ENCODE measurements at regions not wholly inside any gene's neighbourhood (a gene's known extent, or its start where the extent isn't known, plus 50 kb on each side); places are given as distances from the start of the nearest gene placed in this dataset.
"Not testable (repeated sequence)": the region's sequence is repeated elsewhere in the genome, so short reads cannot be mapped to it uniquely, and the experiment has no call there.

- H3K36me3 Mint-ChIP-seq (ENCODE audit: insufficient read depth in 1 of 3, low read depth in 3 of 3) = peaks cover 0 to 24% (median 0%) of the 10 kb centered on the region in 3 experiments; a peak in 3 of 7 replicates
- H3K4me1 Mint-ChIP-seq; H3K4me3 Mint-ChIP-seq; H3K23ac ChIP-seq (ENCODE audit: insufficient read length, low read depth, low read length); H2BK5ac ChIP-seq (ENCODE audit: insufficient read length, low read length); H3K27me3 ChIP-seq (ENCODE audit: insufficient read depth, low read length); H3K27me3 Mint-ChIP-seq (ENCODE audit: low read depth); H3K27ac ChIP-seq (ENCODE audit: insufficient read length, low read depth, low read length); H3K79me1 ChIP-seq (ENCODE audit: insufficient read depth, low read depth, low read length, poor library complexity, severe bottlenecking); H2AK5ac ChIP-seq (ENCODE audit: insufficient read length, low read length); H3K18ac ChIP-seq (ENCODE audit: insufficient read length, low read depth, low read length); H3K56ac ChIP-seq (ENCODE audit: insufficient read length, low read depth, low read length); H4K91ac ChIP-seq (ENCODE audit: insufficient read length, low read depth, low read length); H3T11ph ChIP-seq (ENCODE audit: low read length); H2BK15ac ChIP-seq (ENCODE audit: low read depth, low read length); H3K4ac ChIP-seq (ENCODE audit: low read depth, low read length); H2AFZ ChIP-seq (ENCODE audit: low read length); H4K8ac ChIP-seq (replicated peaks; ENCODE audit: insufficient read length, low read depth, low read length); H4K20me1 ChIP-seq (ENCODE audit: control insufficient read depth, insufficient read depth, insufficient read length); H2BK12ac ChIP-seq (ENCODE audit: insufficient read length, low read depth, low read length); H3K9me3 ChIP-seq (ENCODE audit: control insufficient read depth, low read depth, low read length); H3K27ac Mint-ChIP-seq; DNase-seq; H2BK20ac ChIP-seq (ENCODE audit: low read depth, low read length, poor library complexity, severe bottlenecking); H3K4me2 ChIP-seq (ENCODE audit: insufficient read depth, insufficient read length, low read length); H2BK120ac ChIP-seq (ENCODE audit: low read depth, low read length, poor library complexity, severe bottlenecking); H3K23me2 ChIP-seq (ENCODE audit: insufficient read length, low read depth, low read length, poor library complexity, severe bottlenecking); H3K9ac ChIP-seq (ENCODE audit: extremely low read depth, insufficient read length, low read length); H3K14ac ChIP-seq (ENCODE audit: insufficient read depth, low read length); H4K5ac ChIP-seq (ENCODE audit: insufficient read length, low read depth, low read length); H3K79me2 ChIP-seq (ENCODE audit: insufficient read depth, low read length); H3K4me1 ChIP-seq (ENCODE audit: insufficient read depth, low read length): not testable (repeated sequence)
- peaks cover 11 to 76% of the 10 kb centered on the region in 2 experiments; a peak in 4 of 5 replicates for H3K9me3 Mint-ChIP-seq
- no CpG with 5 or more reads among the region's 2 CpGs for WGBS (ENCODE audit: extremely low coverage, insufficient read length, low lambda C conversion rate)
Measured at GRCh38 chr6:57986584-57986983, 669.2 kb downstream of the PRIM2 start.

- not testable (repeated sequence) for H3K79me2 ChIP-seq (ENCODE audit: insufficient read depth, low read length); H3K4ac ChIP-seq (ENCODE audit: low read depth, low read length); H4K91ac ChIP-seq (ENCODE audit: insufficient read length, low read depth, low read length); H3K27me3 Mint-ChIP-seq (ENCODE audit: low read depth); DNase-seq; H3K14ac ChIP-seq (ENCODE audit: insufficient read depth, low read length); H3K27ac Mint-ChIP-seq; H3K27ac ChIP-seq (ENCODE audit: insufficient read length, low read depth, low read length); H4K20me1 ChIP-seq (ENCODE audit: control insufficient read depth, insufficient read depth, insufficient read length); H3K4me2 ChIP-seq (ENCODE audit: insufficient read depth, insufficient read length, low read length); H3K4me1 Mint-ChIP-seq; H3K23ac ChIP-seq (ENCODE audit: insufficient read length, low read depth, low read length); H4K8ac ChIP-seq (replicated peaks; ENCODE audit: insufficient read length, low read depth, low read length); H3K4me3 Mint-ChIP-seq; H3K23me2 ChIP-seq (ENCODE audit: insufficient read length, low read depth, low read length, poor library complexity, severe bottlenecking); H4K5ac ChIP-seq (ENCODE audit: insufficient read length, low read depth, low read length); H3K27me3 ChIP-seq (ENCODE audit: insufficient read depth, low read length); H2BK15ac ChIP-seq (ENCODE audit: low read depth, low read length); H3T11ph ChIP-seq (ENCODE audit: low read length); H2BK12ac ChIP-seq (ENCODE audit: insufficient read length, low read depth, low read length); H3K79me1 ChIP-seq (ENCODE audit: insufficient read depth, low read depth, low read length, poor library complexity, severe bottlenecking); H3K9me3 ChIP-seq (ENCODE audit: control insufficient read depth, low read depth, low read length); H3K18ac ChIP-seq (ENCODE audit: insufficient read length, low read depth, low read length); H2AK5ac ChIP-seq (ENCODE audit: insufficient read length, low read length); H2BK5ac ChIP-seq (ENCODE audit: insufficient read length, low read length); H2AFZ ChIP-seq (ENCODE audit: low read length); H3K9ac ChIP-seq (ENCODE audit: extremely low read depth, insufficient read length, low read length); H3K4me1 ChIP-seq (ENCODE audit: insufficient read depth, low read length); H2BK20ac ChIP-seq (ENCODE audit: low read depth, low read length, poor library complexity, severe bottlenecking); H3K56ac ChIP-seq (ENCODE audit: insufficient read length, low read depth, low read length); H2BK120ac ChIP-seq (ENCODE audit: low read depth, low read length, poor library complexity, severe bottlenecking)
- Mint-ChIP-seq H3K9me3 (peaks cover 19 to 73% of the 10 kb centered on the region in 2 experiments), H3K36me3 (ENCODE audit: insufficient read depth in 1 of 3, low read depth in 3 of 3) (peaks cover 0 to 19% (median 0%) of the 10 kb centered on the region in 3 experiments; a peak in 3 of 7 replicates)
- WGBS (ENCODE audit: extremely low coverage, insufficient read length, low lambda C conversion rate) = no CpG with 5 or more reads among the region's 2 CpGs
Measured at GRCh38 chr6:57989520-57990080, 672.2 kb downstream of the PRIM2 start.
